ENCODE measurements at regions not wholly inside any gene's neighbourhood (a gene's known extent, or its start where the extent isn't known, plus 50 kb on each side); places are given as distances from the start of the nearest gene placed in this dataset.

DNA sequence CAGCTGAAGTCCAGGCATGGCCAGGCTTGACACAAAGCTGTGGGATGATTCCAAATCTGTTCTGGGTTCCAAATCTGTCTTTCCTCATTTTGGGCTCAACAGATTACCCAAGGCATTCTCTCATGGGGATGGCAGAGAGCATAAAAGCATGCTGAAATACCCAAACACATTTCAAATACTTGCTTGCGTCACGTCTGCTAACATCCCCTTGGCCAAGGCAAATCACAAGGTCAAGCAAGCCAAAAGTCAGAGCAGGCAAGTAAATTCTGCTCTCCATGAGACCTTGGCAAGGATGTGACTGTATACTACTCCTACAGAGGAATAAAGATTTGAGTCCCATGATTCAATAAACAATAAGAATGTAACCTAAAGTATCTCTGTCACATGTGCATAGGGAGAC, 306.7 kb downstream of the EPB41L4A start:
- Mint-ChIP-seq H3K27ac (no peak overlapping the region), H3K9me3 (no peaks in the 10 kb centered on the region), H3K4me1 (no peaks in the 10 kb centered on the region), H3K4me3 (no peak overlapping the region), H3K27me3 (peaks cover under 1% of the 10 kb centered on the region)
- no peak for DNase-seq
- no peak for ATAC-seq

DNA sequence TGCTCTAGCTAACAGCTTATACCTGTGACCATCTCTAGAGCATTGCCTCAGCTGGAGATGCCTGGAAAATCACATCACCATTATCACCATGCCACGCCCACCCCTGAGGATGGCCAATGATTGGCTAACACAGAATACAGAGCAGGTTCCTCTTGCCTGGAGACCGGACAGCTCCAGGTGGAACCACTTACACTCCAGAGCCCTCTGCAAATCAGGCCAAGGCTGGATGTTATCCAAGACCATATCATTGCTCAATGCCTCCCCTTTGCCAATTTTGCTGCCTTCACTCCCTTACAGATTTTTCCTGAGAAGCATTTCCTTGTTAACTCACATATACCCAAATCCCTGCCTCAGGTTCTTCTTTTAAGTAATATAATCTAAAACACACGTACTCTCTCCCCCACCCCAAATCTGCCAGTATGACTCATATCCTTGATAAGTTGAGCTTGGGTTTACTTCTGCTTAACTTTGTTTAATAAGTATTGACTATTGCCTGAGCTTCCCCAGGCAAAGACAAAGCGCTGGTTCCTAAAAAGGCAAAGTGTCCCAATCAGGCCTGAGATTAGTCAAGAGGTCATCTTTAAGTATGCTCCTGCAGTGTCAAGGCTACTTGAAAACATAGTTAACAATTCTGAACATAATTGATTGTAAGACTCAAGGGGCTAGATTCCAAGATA, 309.6 kb downstream of the EPB41L4A start:
- Mint-ChIP-seq H3K9me3 (no peaks in the 10 kb centered on the region), H3K4me1 (no peaks in the 10 kb centered on the region), H3K4me3 (no peak overlapping the region), H3K27ac (no peak overlapping the region), H3K27me3 (peaks cover 13% of the 10 kb centered on the region)
- no peak for DNase-seq
- ATAC-seq, result no peak

GRCh38 chr5:112106878-112107277, 312.2 kb downstream of the EPB41L4A start:
- ATAC-seq (no peak), DNase-seq (no peak)
- Mint-ChIP-seq H3K9me3 (no peaks in the 10 kb centered on the region), H3K4me1 (no peaks in the 10 kb centered on the region), H3K27ac (no peak overlapping the region), H3K27me3 (peaks cover 13% of the 10 kb centered on the region), H3K4me3 (no peak overlapping the region)

- DNase-seq (no peak), ATAC-seq (no peak)
- H3K27ac Mint-ChIP-seq, result no peak overlapping the region
- no peak overlapping the region for H3K4me3 Mint-ChIP-seq
- H3K4me1 Mint-ChIP-seq, result no peaks in the 10 kb centered on the region
- H3K9me3 Mint-ChIP-seq, result peaks cover 0 to 10% of the 10 kb centered on the region in 2 donors
- H3K27me3 Mint-ChIP-seq, result peaks cover 22% of the 10 kb centered on the region
Measured at GRCh38 chr5:112097768-112098167, 321.3 kb downstream of the EPB41L4A start.

- no peak for DNase-seq
- no peak overlapping the region for H3K4me3 Mint-ChIP-seq
- no peaks in the 10 kb centered on the region for H3K9me3 Mint-ChIP-seq
- no peaks in the 10 kb centered on the region for H3K4me1 Mint-ChIP-seq
- ATAC-seq, result no peak
- H3K27ac Mint-ChIP-seq, result no peak overlapping the region
- no peaks in the 10 kb centered on the region for H3K27me3 Mint-ChIP-seq
Measured at GRCh38 chr5:112087222-112087621, 330.2 kb upstream of the NREP start.

GRCh38 chr5:112086740-112087139, 329.7 kb upstream of the NREP start:
- ATAC-seq, result no peak
- H3K27ac Mint-ChIP-seq, result no peak overlapping the region

GRCh38 chr5:112084149-112084548, 327.2 kb upstream of the NREP start:
- no peak for DNase-seq
- Mint-ChIP-seq H3K27ac (no peak overlapping the region), H3K4me3 (no peak overlapping the region), H3K27me3 (no peaks in the 10 kb centered on the region), H3K4me1 (no peaks in the 10 kb centered on the region), H3K9me3 (no peaks in the 10 kb centered on the region)
- no peak for ATAC-seq

More at GRCh38 chr5:112086740-112087139, 329.7 kb upstream of the NREP start:
- no peaks in the 10 kb centered on the region for H3K4me1 Mint-ChIP-seq
- no peaks in the 10 kb centered on the region for H3K27me3 Mint-ChIP-seq
- no peak overlapping the region for H3K4me3 Mint-ChIP-seq
- DNase-seq, result no peak
- H3K9me3 Mint-ChIP-seq, result no peaks in the 10 kb centered on the region

DNA sequence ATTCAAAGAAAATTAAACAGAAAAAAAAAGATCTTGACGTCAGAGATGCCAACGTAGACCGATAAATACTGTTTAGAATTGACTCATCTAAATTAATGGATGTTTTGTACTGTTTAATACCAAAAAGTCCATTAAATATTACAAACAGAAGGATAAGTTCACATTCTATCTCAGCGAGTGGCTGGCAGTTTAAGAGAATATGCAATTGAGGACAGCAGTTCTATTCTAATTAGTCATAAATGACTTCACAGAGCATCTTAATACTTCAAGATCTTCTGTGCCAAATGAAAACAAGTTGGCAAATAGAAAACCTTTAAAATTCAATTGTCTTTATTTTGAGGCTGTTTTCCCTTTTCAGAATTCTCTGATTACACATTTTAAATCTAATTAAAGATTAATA, 326.6 kb upstream of the NREP start:
- no peaks in the 10 kb centered on the region for H3K4me1 Mint-ChIP-seq
- no peaks in the 10 kb centered on the region for H3K9me3 Mint-ChIP-seq
- no peaks in the 10 kb centered on the region for H3K27me3 Mint-ChIP-seq
- H3K27ac Mint-ChIP-seq, result no peak overlapping the region
- no peak for DNase-seq
- no peak for ATAC-seq
- no peak overlapping the region for H3K4me3 Mint-ChIP-seq

DNA sequence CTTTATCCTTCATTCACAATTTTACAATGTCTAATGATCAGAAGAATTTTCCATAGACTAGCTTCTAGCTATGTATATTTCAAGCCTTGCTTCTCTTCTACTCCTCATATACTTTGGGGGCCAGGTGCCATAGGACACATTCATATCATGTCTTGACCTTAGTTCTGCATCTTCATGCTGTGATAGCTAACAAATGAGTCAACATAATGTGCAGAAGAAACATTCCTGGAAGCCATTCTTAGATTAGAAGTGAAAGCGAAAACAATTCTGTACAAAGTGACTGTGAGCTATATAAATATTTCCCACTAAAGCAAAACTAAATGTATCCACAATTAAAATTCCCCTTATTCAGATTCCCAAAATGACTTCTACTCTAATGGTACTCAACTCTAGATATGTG, 320.2 kb upstream of the NREP start:
- Mint-ChIP-seq H3K27ac (no peak overlapping the region), H3K27me3 (no peaks in the 10 kb centered on the region), H3K4me1 (no peaks in the 10 kb centered on the region), H3K9me3 (no peaks in the 10 kb centered on the region), H3K4me3 (no peak overlapping the region)
- ATAC-seq (peak; percentile 35), DNase-seq (no peak)

DNA sequence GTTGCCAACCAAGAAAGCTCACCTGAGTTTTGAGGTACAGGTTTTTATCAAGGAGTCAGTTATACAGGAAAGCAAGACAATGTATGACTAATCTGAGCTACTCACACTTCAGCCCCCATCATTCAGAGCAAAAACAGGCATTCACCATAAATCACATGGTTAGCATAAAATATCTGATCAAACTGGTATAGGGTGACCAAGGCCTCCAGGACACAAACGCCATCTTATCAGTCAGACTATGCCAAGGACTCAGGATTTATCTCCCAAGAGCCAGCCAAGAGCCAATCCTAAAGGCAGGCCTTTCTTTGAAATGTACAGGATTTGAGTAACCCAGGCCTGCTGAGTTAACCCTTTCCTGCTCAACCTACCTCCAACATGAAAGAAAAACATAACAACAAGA, 313.0 kb upstream of the NREP start:
- no peaks in the 10 kb centered on the region for H3K9me3 Mint-ChIP-seq
- no peak overlapping the region for H3K4me3 Mint-ChIP-seq
- DNase-seq (no peak), ATAC-seq (no peak)
- no peaks in the 10 kb centered on the region for H3K4me1 Mint-ChIP-seq
- H3K27me3 Mint-ChIP-seq, result peaks cover 9% of the 10 kb centered on the region
- no peak overlapping the region for H3K27ac Mint-ChIP-seq

- ATAC-seq (no peak), DNase-seq (no peak)
- Mint-ChIP-seq H3K9me3 (no peaks in the 10 kb centered on the region), H3K27me3 (peaks cover 9% of the 10 kb centered on the region), H3K4me3 (no peak overlapping the region), H3K4me1 (no peaks in the 10 kb centered on the region), H3K27ac (no peak overlapping the region)
Measured at GRCh38 chr5:112069329-112069728, 312.3 kb upstream of the NREP start.

GRCh38 chr5:112068593-112068992, 311.6 kb upstream of the NREP start:
- no peaks in the 10 kb centered on the region for H3K4me1 Mint-ChIP-seq
- H3K9me3 Mint-ChIP-seq, result no peaks in the 10 kb centered on the region
- no peak overlapping the region for H3K4me3 Mint-ChIP-seq
- H3K27ac Mint-ChIP-seq, result no peak overlapping the region
- ATAC-seq (no peak), DNase-seq (no peak)
- H3K27me3 Mint-ChIP-seq, result peaks cover 9% of the 10 kb centered on the region

- Mint-ChIP-seq H3K27ac (no peak overlapping the region), H3K4me3 (no peak overlapping the region), H3K27me3 (peaks cover 9% of the 10 kb centered on the region), H3K4me1 (no peaks in the 10 kb centered on the region), H3K9me3 (no peaks in the 10 kb centered on the region)
- DNase-seq, result no peak
- no peak for ATAC-seq
Measured at GRCh38 chr5:112065781-112066180, 308.8 kb upstream of the NREP start.

- H3K27ac Mint-ChIP-seq, result no peak overlapping the region
- peaks cover 9% of the 10 kb centered on the region for H3K27me3 Mint-ChIP-seq
- DNase-seq (no peak), ATAC-seq (no peak)
- no peaks in the 10 kb centered on the region for H3K4me1 Mint-ChIP-seq
- no peaks in the 10 kb centered on the region for H3K9me3 Mint-ChIP-seq
- no peak overlapping the region for H3K4me3 Mint-ChIP-seq
Measured at GRCh38 chr5:112064956-112065355, 308.0 kb upstream of the NREP start.

GRCh38 chr5:112064271-112064701, 307.3 kb upstream of the NREP start:
- H3K9me3 Mint-ChIP-seq, result no peaks in the 10 kb centered on the region
- no peak overlapping the region for H3K4me3 Mint-ChIP-seq
- H3K27ac Mint-ChIP-seq, result no peak overlapping the region
- H3K4me1 Mint-ChIP-seq, result no peaks in the 10 kb centered on the region
- no peak for DNase-seq
- ATAC-seq, result no peak
- peaks cover 9% of the 10 kb centered on the region for H3K27me3 Mint-ChIP-seq

DNA sequence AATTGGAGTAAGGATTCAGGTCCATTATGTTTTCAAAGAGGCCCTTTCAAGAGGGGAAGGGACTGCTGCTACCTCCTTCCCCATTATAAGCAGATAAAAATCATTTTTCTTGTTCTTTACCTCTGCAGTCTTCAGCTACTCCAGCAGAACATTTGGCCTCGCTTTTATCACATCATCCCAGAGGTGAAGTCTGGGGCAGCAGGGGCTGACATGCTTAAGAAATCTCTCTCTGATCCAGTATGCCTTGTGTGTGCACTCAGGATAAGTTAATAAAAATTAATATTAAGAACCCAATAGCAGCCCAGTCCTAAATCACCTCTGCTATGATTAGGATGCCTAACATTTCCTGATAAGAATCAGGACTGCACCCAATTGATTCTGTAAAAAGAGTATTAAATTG, 306.9 kb upstream of the NREP start:
- H3K27me3 Mint-ChIP-seq, result peaks cover 9% of the 10 kb centered on the region
- ATAC-seq (no peak), DNase-seq (no peak)
- H3K9me3 Mint-ChIP-seq, result no peaks in the 10 kb centered on the region
- H3K4me1 Mint-ChIP-seq, result no peaks in the 10 kb centered on the region
- no peak overlapping the region for H3K4me3 Mint-ChIP-seq
- H3K27ac Mint-ChIP-seq, result no peak overlapping the region

DNA sequence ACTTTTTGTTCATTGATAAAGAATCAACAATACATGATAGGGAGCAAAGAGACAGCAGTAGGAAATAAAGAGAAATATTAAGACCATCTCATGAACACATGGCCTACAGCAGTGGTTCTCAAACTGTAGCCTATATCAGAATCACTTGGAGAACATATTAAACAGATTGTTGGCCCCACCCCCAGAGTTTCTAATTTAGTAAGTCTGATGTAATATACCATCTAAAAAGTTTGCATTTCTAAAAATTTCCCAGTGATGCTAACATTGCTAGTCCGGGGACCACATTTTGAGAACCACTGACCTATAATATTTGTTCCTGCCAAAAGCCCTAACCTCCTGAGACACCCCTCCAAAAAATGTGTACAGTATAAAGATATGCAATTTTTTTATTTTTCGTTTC, 306.2 kb upstream of the NREP start:
- Mint-ChIP-seq H3K4me1 (no peaks in the 10 kb centered on the region), H3K9me3 (no peaks in the 10 kb centered on the region), H3K27ac (peak overlapping the region in 1 of 2 donors; percentile 6), H3K27me3 (peaks cover 9% of the 10 kb centered on the region), H3K4me3 (no peak overlapping the region)
- ATAC-seq (no peak), DNase-seq (no peak)
